ENCODE measurements at regions not wholly inside any gene's neighbourhood (a gene's known extent, or its start where the extent isn't known, plus 50 kb on each side); places are given as distances from the start of the nearest gene placed in this dataset.
"Not testable (repeated sequence)": the region's sequence is repeated elsewhere in the genome, so short reads cannot be mapped to it uniquely, and the experiment has no call there.

DNA sequence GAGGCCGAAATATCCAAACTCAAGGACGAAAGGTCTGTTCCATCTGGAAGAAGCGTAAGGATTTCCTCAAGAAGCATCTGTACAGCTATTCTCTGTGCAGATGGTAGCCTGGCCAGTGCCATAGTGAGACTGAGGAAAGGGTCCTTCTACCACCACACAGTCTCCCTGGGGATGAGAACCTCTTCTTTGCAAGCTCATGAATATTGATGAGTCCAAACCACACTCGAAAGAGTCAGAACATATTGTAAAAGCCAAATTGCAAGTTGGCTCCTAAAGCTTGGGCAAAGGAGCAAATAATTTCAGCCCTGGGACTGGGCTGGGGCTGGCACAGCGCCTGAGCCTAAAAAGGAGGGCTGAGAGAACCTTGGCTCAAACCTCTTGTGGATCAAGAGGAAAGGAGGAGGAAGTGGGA lies 66.1 kb upstream of the PIP4K2A start:
- H3K27ac Mint-ChIP-seq (ENCODE audit: unreplicated experiment): no peak overlapping the region
- no peak overlapping the region for H3K4me3 Mint-ChIP-seq (ENCODE audit: low read depth, unreplicated experiment)
- no peak for DNase-seq
- intact Hi-C loops (cut with micrococcal nuclease; ENCODE audit: unreplicated experiment): no loop called here
- no peak for TF ChIP-seq CTCF (IDR thresholded peaks at IDR 0.05; ENCODE audit: unreplicated experiment)
- no TSS peak for BruUV-seq (replicated peaks)
- CTCF ChIA-PET: no interaction called here
- peaks cover 2% of the 10 kb centered on the region for H3K9me3 Mint-ChIP-seq (ENCODE audit: low read depth, unreplicated experiment)
- H3K4me1 Mint-ChIP-seq (ENCODE audit: low read depth, unreplicated experiment): peaks cover 26% of the 10 kb centered on the region
- H3K36me3 Mint-ChIP-seq (ENCODE audit: insufficient read depth, unreplicated experiment): no peaks in the 10 kb centered on the region
- no peaks in the 10 kb centered on the region for H3K27me3 Mint-ChIP-seq (ENCODE audit: unreplicated experiment)

GRCh38 chr10:22779331-22780019 lies 65.1 kb upstream of the PIP4K2A start:
- Mint-ChIP-seq H3K9me3 (ENCODE audit: low read depth, unreplicated experiment) (peaks cover 2% of the 10 kb centered on the region), H3K4me1 (ENCODE audit: low read depth, unreplicated experiment) (peaks cover 15% of the 10 kb centered on the region), H3K4me3 (ENCODE audit: low read depth, unreplicated experiment) (no peak overlapping the region), H3K27ac (ENCODE audit: unreplicated experiment) (no peak overlapping the region), H3K27me3 (ENCODE audit: unreplicated experiment) (no peaks in the 10 kb centered on the region), H3K36me3 (ENCODE audit: insufficient read depth, unreplicated experiment) (no peaks in the 10 kb centered on the region)
- intact Hi-C loops (cut with micrococcal nuclease; ENCODE audit: unreplicated experiment): no loop called here
- no peak for TF ChIP-seq CTCF (IDR thresholded peaks at IDR 0.05; ENCODE audit: unreplicated experiment)
- CTCF ChIA-PET: no interaction called here
- no TSS peak for BruUV-seq (replicated peaks)
- no peak for DNase-seq

DNA sequence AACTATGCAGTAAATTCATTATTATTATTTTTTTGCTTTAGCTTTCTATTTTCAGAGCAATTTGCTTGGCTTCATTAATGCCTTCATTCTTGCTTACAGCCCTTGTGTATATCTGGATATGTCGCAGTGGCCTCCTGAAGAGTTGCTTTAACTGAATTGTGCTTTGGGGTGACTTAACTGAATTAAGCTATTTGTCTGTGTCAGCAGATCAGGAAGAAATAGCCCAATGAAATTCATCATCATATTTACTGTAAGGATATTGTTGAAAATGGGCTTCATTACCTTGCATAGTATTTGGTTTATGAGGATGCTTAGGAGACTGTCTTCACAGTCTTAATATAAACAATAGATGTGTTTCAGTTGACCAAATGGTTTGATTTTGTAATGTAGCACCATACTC lies 59.7 kb upstream of the PIP4K2A start:
- H3K4me3 Mint-ChIP-seq (ENCODE audit: low read depth, unreplicated experiment): no peak overlapping the region
- no peak for DNase-seq
- no peak overlapping the region for H3K27ac Mint-ChIP-seq (ENCODE audit: unreplicated experiment)
- peaks cover 7% of the 10 kb centered on the region for H3K4me1 Mint-ChIP-seq (ENCODE audit: low read depth, unreplicated experiment)
- intact Hi-C loops (cut with micrococcal nuclease; ENCODE audit: unreplicated experiment): no loop called here
- no peaks in the 10 kb centered on the region for H3K36me3 Mint-ChIP-seq (ENCODE audit: insufficient read depth, unreplicated experiment)
- no TSS peak for BruUV-seq (replicated peaks)
- peaks cover 5% of the 10 kb centered on the region for H3K9me3 Mint-ChIP-seq (ENCODE audit: low read depth, unreplicated experiment)
- H3K27me3 Mint-ChIP-seq (ENCODE audit: unreplicated experiment): no peaks in the 10 kb centered on the region
- CTCF ChIA-PET: no interaction called here
- TF ChIP-seq CTCF (IDR thresholded peaks at IDR 0.05; ENCODE audit: unreplicated experiment): no peak

- CTCF ChIA-PET: interaction anchor here (0.6 to 0.7 kb wide), 4 partner anchors 16 to 417 kb away, joined by 3 to 4 read pairs (median 4); no protein-coding TSS in a partner anchor
These were observed 57.3 kb upstream of the PIP4K2A start for GRCh38 chr10:22771631-22772030.

GRCh38 chr10:22770270-22770669 lies 55.9 kb upstream of the PIP4K2A start:
- CTCF ChIA-PET: no interaction called here

More at GRCh38 chr10:22771631-22772030, 57.3 kb upstream of the PIP4K2A start:
- H3K27me3 Mint-ChIP-seq (ENCODE audit: unreplicated experiment); H3K4me1 Mint-ChIP-seq (ENCODE audit: low read depth, unreplicated experiment); H3K36me3 Mint-ChIP-seq (ENCODE audit: insufficient read depth, unreplicated experiment); DNase-seq; BruUV-seq (replicated peaks); H3K4me3 Mint-ChIP-seq (ENCODE audit: low read depth, unreplicated experiment); H3K27ac Mint-ChIP-seq (ENCODE audit: unreplicated experiment); intact Hi-C loops (cut with micrococcal nuclease; ENCODE audit: unreplicated experiment); H3K9me3 Mint-ChIP-seq (ENCODE audit: low read depth, unreplicated experiment): not testable (repeated sequence)

More at GRCh38 chr10:22770270-22770669, 55.9 kb upstream of the PIP4K2A start:
- no TSS peak for BruUV-seq (replicated peaks)
- intact Hi-C loops (cut with micrococcal nuclease; ENCODE audit: unreplicated experiment): no loop called here
- no peak overlapping the region for H3K4me3 Mint-ChIP-seq (ENCODE audit: low read depth, unreplicated experiment)
- no peaks in the 10 kb centered on the region for H3K4me1 Mint-ChIP-seq (ENCODE audit: low read depth, unreplicated experiment)
- no peak for DNase-seq
- H3K36me3 Mint-ChIP-seq (ENCODE audit: insufficient read depth, unreplicated experiment): no peaks in the 10 kb centered on the region
- peaks cover 5% of the 10 kb centered on the region for H3K9me3 Mint-ChIP-seq (ENCODE audit: low read depth, unreplicated experiment)
- no peak overlapping the region for H3K27ac Mint-ChIP-seq (ENCODE audit: unreplicated experiment)
- TF ChIP-seq CTCF (IDR thresholded peaks at IDR 0.05; ENCODE audit: unreplicated experiment): no peak
- H3K27me3 Mint-ChIP-seq (ENCODE audit: unreplicated experiment): no peaks in the 10 kb centered on the region
